PC-9 (cell line): ENCODE measurements at regions not wholly inside any gene's neighbourhood (a gene's known extent, or its start where the extent isn't known, plus 50 kb on each side); places are given as distances from the start of the nearest gene placed in this dataset.
A peak's percentile ranks its signal among the peaks of the same experiment; 100 is the strongest.

Experiments
- BruUV-seq: library from RNA; stranded (reverse); fragments of 400-500 nt; replicated peaks from 2 replicates; lab custom pipeline; 2021; lab: Mats Ljungman, UMichigan
- CTCF ChIA-PET: fragments of 300-600 bp; sonication (Branson Sonifier 250); formaldehyde crosslinking; loops from one replicate; lab custom pipeline; 2022; ENCODE audit warnings: antibody characterized with exemption; lab: Charles Lee
- POLR2A ChIA-PET: fragments of 300-600 bp; sonication (Branson Sonifier 250); formaldehyde crosslinking; loops from one replicate; lab custom pipeline; 2022; ENCODE audit warnings: antibody characterized with exemption; ENCODE audit not compliant: unreplicated experiment; lab: Charles Lee
- DNase-seq, 2 experiments: peaks; one replicate each; pipeline versions ENCODE4 v3.0.0 to v3.0.0-alpha.2; 2015 to 2022; ENCODE audit warnings: mixed read lengths in 1 of 2
- H2AFZ ChIP-seq: fragments of 200-600 bp; sonication (generic); 2 replicates; pipeline ENCODE4 v1.8.1; 2017; ENCODE audit warnings: antibody characterized with exemption
- H3F3A ChIP-seq: fragments of 200-600 bp; sonication (generic); 2 replicates; pipeline ENCODE4 v1.8.1; 2017; ENCODE audit warnings: antibody characterized with exemption, mild to moderate bottlenecking, low read depth; ENCODE audit not compliant: insufficient read depth
- H3K27ac ChIP-seq: fragments of 200-600 bp; sonication (generic); 2 replicates; pipeline ENCODE4 v1.6.1; 2016; ENCODE audit warnings: mixed run types
- H3K27me3 ChIP-seq: fragments of 200-600 bp; sonication (generic); 2 replicates; pipeline ENCODE4 v1.6.1; 2016; ENCODE audit warnings: low read depth, mixed run types; ENCODE audit not compliant: insufficient read depth
- H3K36me3 ChIP-seq: fragments of 200-600 bp; sonication (generic); 2 replicates; pipeline ENCODE4 v1.6.1; 2016; ENCODE audit warnings: low read depth, mixed run types
- H3K4me1 ChIP-seq: fragments of 200-600 bp; sonication (generic); replicated peaks from 2 replicates; pipeline ENCODE4 v1.6.1; 2016; ENCODE audit warnings: mixed run types; ENCODE audit not compliant: insufficient read depth
- H3K4me2 ChIP-seq: fragments of 200-600 bp; sonication (generic); 2 replicates; pipeline ENCODE4 v1.6.1; 2017; ENCODE audit warnings: mixed run types
- H3K4me3 ChIP-seq: fragments of 200-600 bp; sonication (generic); 2 replicates; pipeline ENCODE4 v1.6.1; 2016; ENCODE audit warnings: mixed run types
- H3K79me2 ChIP-seq: fragments of 200-600 bp; sonication (generic); 2 replicates; pipeline ENCODE4 v1.6.1; 2017; ENCODE audit warnings: low read depth, mixed run types
- H3K9me2 ChIP-seq: fragments of 200-600 bp; sonication (generic); 2 replicates; pipeline ENCODE4 v1.8.1; 2017; ENCODE audit warnings: mild to moderate bottlenecking; ENCODE audit not compliant: insufficient read depth
- H3K9me3 ChIP-seq: fragments of 200-600 bp; sonication (generic); 2 replicates; pipeline ENCODE4 v1.8.1; 2016; ENCODE audit warnings: low read depth; ENCODE audit not compliant: insufficient read depth
- H4K20me1 ChIP-seq: fragments of 200-600 bp; sonication (generic); 2 replicates; pipeline ENCODE4 v1.8.1; 2017; ENCODE audit not compliant: insufficient read depth
- CTCF ChIP-seq: fragments of 200-600 bp; sonication (generic); conservative IDR thresholded peaks from 2 replicates; pipeline ENCODE4 v1.6.1; 2017; ENCODE audit warnings: mixed run types, antibody characterized with exemption, mild to moderate bottlenecking, moderate library complexity
- EZH2 ChIP-seq: fragments of 200-600 bp; sonication (generic); IDR thresholded peaks from 2 replicates; pipeline ENCODE4 v1.8.0; 2017; ENCODE audit warnings: antibody characterized with exemption, low read depth
- intact Hi-C: fragments of 100-400 bp; cut with micrococcal nuclease; formaldehyde crosslinking; loops from one replicate; pipeline ENCODE4 v1.10.0; 2022; ENCODE audit not compliant: unreplicated experiment

GRCh38 chr5:79857714-79858409 is 133.2 kb downstream of the MTX3 start:
- BruUV-seq: no TSS peak
- DNase-seq: peak in 1 of 2 experiments; percentile 65
- no peaks in the 10 kb centered on the region for H3K79me2 ChIP-seq
- no peaks in the 10 kb centered on the region; the same call in 1 of the 2 replicates for H3F3A ChIP-seq
- intact Hi-C loops: loop anchor here (1.0 to 5.0 kb wide), 3 partner anchors 156 to 833 kb away; no protein-coding TSS in a partner anchor
- H3K4me3 ChIP-seq: no peak overlapping the region
- H3K27me3 ChIP-seq: no peaks in the 10 kb centered on the region
- H2AFZ ChIP-seq: no peak overlapping the region
- H3K9me2 ChIP-seq: no peaks in the 10 kb centered on the region
- H3K9me3 ChIP-seq: no peaks in the 10 kb centered on the region
- no peak overlapping the region for H3K4me2 ChIP-seq
- CTCF ChIA-PET: interaction anchor here (0.5 kb wide), 1 partner anchor 226 kb away, joined by 4 read pairs; no protein-coding TSS in a partner anchor
- H3K27ac ChIP-seq: no peak overlapping the region
- no peaks in the 10 kb centered on the region for H4K20me1 ChIP-seq
- H3K4me1 ChIP-seq: no peaks in the 10 kb centered on the region
- no peaks in the 10 kb centered on the region for H3K36me3 ChIP-seq
- POLR2A ChIA-PET: interaction anchor here (0.5 kb wide), 1 partner anchor 740 kb away, joined by 5 read pairs; no protein-coding TSS in a partner anchor
- TF ChIP-seq CTCF (peak; percentile 96), EZH2 (no peak)

GRCh38 chr5:79856456-79857055 is 134.5 kb downstream of the MTX3 start:
- no peaks in the 10 kb centered on the region for H3K79me2 ChIP-seq
- H3K9me2 ChIP-seq: no peaks in the 10 kb centered on the region
- ChIA-PET CTCF (no interaction called here), POLR2A (no interaction called here)
- intact Hi-C loops: loop anchor here (5.0 kb wide), 1 partner anchor 154 kb away; no protein-coding TSS in a partner anchor
- no TSS peak for BruUV-seq
- H3K4me3 ChIP-seq: no peak overlapping the region
- no peaks in the 10 kb centered on the region for H3F3A ChIP-seq
- H2AFZ ChIP-seq: no peak overlapping the region
- no peaks in the 10 kb centered on the region for H3K27me3 ChIP-seq
- H3K36me3 ChIP-seq: no peaks in the 10 kb centered on the region
- TF ChIP-seq EZH2: no peak
- no peak for TF ChIP-seq CTCF
- DNase-seq: no peak
- H3K9me3 ChIP-seq: no peaks in the 10 kb centered on the region
- H3K27ac ChIP-seq: no peak overlapping the region
- H3K4me2 ChIP-seq: no peak overlapping the region
- no peaks in the 10 kb centered on the region for H3K4me1 ChIP-seq
- H4K20me1 ChIP-seq: no peaks in the 10 kb centered on the region

- ChIA-PET POLR2A (interaction anchor here (0.6 kb wide), 1 partner anchor 221 kb away, joined by 19 read pairs; no protein-coding TSS in a partner anchor), CTCF (no interaction called here)
- no peaks in the 10 kb centered on the region for H3K36me3 ChIP-seq
- H4K20me1 ChIP-seq: no peaks in the 10 kb centered on the region
- no peaks in the 10 kb centered on the region for H3K4me1 ChIP-seq
- H3K9me3 ChIP-seq: no peaks in the 10 kb centered on the region
- no peaks in the 10 kb centered on the region for H3F3A ChIP-seq
- H3K27ac ChIP-seq: no peak overlapping the region
- no peak; the same call in 1 of the 2 replicates for TF ChIP-seq CTCF
- TF ChIP-seq EZH2: no peak
- no peak overlapping the region for H3K4me3 ChIP-seq
- no peaks in the 10 kb centered on the region for H3K79me2 ChIP-seq
- no peak for DNase-seq
- no TSS peak for BruUV-seq
- H3K4me2 ChIP-seq: no peak overlapping the region
- H2AFZ ChIP-seq: no peak overlapping the region
- H3K27me3 ChIP-seq: no peaks in the 10 kb centered on the region
- no peaks in the 10 kb centered on the region for H3K9me2 ChIP-seq
- intact Hi-C loops: no loop called here
These were observed 137.2 kb downstream of the MTX3 start for GRCh38 chr5:79853676-79854418.
